ENCODE measurements at regions not wholly inside any gene's neighbourhood (a gene's known extent, or its start where the extent isn't known, plus 50 kb on each side); places are given as distances from the start of the nearest gene placed in this dataset.

- no peak for TF ChIP-seq POLR2AphosphoS5 (IDR thresholded peaks at IDR 0.05)
- TF ChIP-seq CTCF (IDR thresholded peaks at IDR 0.05) = no peak
- TF ChIP-seq EP300 (IDR thresholded peaks at IDR 0.05; ENCODE audit: low read depth) = no peak
Observed at GRCh38 chr5:6282352-6282751, 96.0 kb downstream of the MED10 start.

All from transverse colon (tissue), 4 donors.